Liver (tissue), 3 donors: ENCODE measurements at regions not wholly inside any gene's neighbourhood (a gene's known extent, or its start where the extent isn't known, plus 50 kb on each side); places are given as distances from the start of the nearest gene placed in this dataset.
"Not testable (repeated sequence)": the region's sequence is repeated elsewhere in the genome, so short reads cannot be mapped to it uniquely, and the experiment has no call there.

Experiments used
- CTCF ChIP-seq: fragments of 150-350 bp; IDR thresholded peaks from 2 replicates; pipeline ENCODE4 v1.5.1; 2017; ENCODE audit warnings: improper control_type of control experiment, low read depth, low read length; ENCODE audit not compliant: missing input control
- EGR1 ChIP-seq, 2 donors: IDR thresholded peaks; 2 replicates each; pipeline ENCODE4 v1.6.1; 2016 to 2018; ENCODE audit warnings: antibody characterized with exemption in 2 of 2, low read depth in 2 of 2
- FOXA1 ChIP-seq: IDR thresholded peaks from 2 replicates; pipeline ENCODE4 v1.6.1; 2016; ENCODE audit warnings: antibody characterized with exemption
- FOXA2 ChIP-seq: IDR thresholded peaks from 2 replicates; pipeline ENCODE4 v1.6.1; 2016; ENCODE audit warnings: antibody characterized with exemption
- GABPA ChIP-seq, 2 donors: IDR thresholded peaks in 1 of 2; conservative IDR thresholded peaks in 1 of 2; 2 replicates each; pipeline ENCODE4 v1.6.1; 2016; ENCODE audit warnings: antibody characterized with exemption in 2 of 2, mild to moderate bottlenecking in 1 of 2, moderate library complexity in 1 of 2
- HNF4G ChIP-seq: IDR thresholded peaks from 2 replicates; pipeline ENCODE4 v1.6.1; 2016; ENCODE audit warnings: antibody characterized with exemption
- JUND ChIP-seq, 2 donors: IDR thresholded peaks; 2 replicates each; pipeline ENCODE4 v1.6.1; 2016; ENCODE audit warnings: antibody characterized with exemption in 2 of 2
- RAD21 ChIP-seq, 2 donors: IDR thresholded peaks; 2 replicates each; pipeline ENCODE4 v1.6.1; 2016; ENCODE audit warnings: antibody characterized with exemption in 2 of 2, mild to moderate bottlenecking in 2 of 2
- REST ChIP-seq: IDR thresholded peaks from 2 replicates; pipeline ENCODE4 v1.6.1; 2016; ENCODE audit warnings: antibody characterized with exemption, mild to moderate bottlenecking
- RXRA ChIP-seq, 2 donors: IDR thresholded peaks; 2 replicates each; pipeline ENCODE4 v1.6.1; 2017 to 2018; ENCODE audit warnings: antibody characterized with exemption in 2 of 2, mild to moderate bottlenecking in 1 of 2
- SP1 ChIP-seq: IDR thresholded peaks from 2 replicates; pipeline ENCODE4 v1.6.1; 2018; ENCODE audit warnings: antibody characterized with exemption, mild to moderate bottlenecking
- TAF1 ChIP-seq: conservative IDR thresholded peaks from 2 replicates; pipeline ENCODE4 v1.6.1; 2016; ENCODE audit warnings: antibody characterized with exemption, mild to moderate bottlenecking
- YY1 ChIP-seq: IDR thresholded peaks from 2 replicates; pipeline ENCODE4 v1.6.1; 2016; ENCODE audit warnings: antibody characterized with exemption, mild to moderate bottlenecking
- TF ChIP-seq, protein P1 (sequence below): IDR thresholded peaks from 2 replicates; pipeline ENCODE4 v1.6.1; 2016; ENCODE audit warnings: antibody characterized with exemption
- donor health status: healthy.
- donor health status: healthy.

DNA sequence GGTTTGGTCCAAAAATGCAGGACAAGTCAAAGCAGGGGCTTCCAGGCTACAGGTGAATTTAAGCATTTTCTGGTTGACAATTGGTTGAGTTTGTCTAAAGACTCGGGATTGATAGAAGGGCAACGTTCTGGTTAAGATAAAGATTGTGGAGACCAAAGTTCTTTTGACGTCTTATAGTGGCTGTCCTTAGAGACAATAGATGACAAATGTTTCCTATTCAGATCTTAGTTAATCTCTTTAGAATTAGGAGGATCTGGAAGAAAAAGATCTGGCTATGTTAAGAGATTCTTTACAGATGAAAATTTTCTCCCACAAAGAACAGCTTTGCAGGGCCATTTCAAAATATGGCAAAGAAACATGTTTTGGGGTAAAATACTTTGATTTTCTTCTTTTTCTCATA is 157.9 kb downstream of the TTLL2 start:
- not testable (repeated sequence) for TF ChIP-seq CTCF; TAF1; RAD21 (IDR thresholded peaks at IDR 0.05); FOXA2; FOXA1; HNF4G; SP1; JUND (IDR thresholded peaks at IDR 0.05); GABPA (IDR thresholded peaks at IDR 0.05 in 1 of 2, conservative IDR thresholded peaks at IDR 0.05 in 1 of 2); REST; YY1; EGR1 (IDR thresholded peaks at IDR 0.05; ENCODE audit: low read depth in 2 of 2); RXRA (IDR thresholded peaks at IDR 0.05)
- TF ChIP-seq, protein P1, sequence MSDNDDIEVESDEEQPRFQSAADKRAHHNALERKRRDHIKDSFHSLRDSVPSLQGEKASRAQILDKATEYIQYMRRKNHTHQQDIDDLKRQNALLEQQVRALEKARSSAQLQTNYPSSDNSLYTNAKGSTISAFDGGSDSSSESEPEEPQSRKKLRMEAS: not testable (repeated sequence)
